ENCODE measurements at regions not wholly inside any gene's neighbourhood (a gene's known extent, or its start where the extent isn't known, plus 50 kb on each side); places are given as distances from the start of the nearest gene placed in this dataset.
"Not testable (repeated sequence)": the region's sequence is repeated elsewhere in the genome, so short reads cannot be mapped to it uniquely, and the experiment has no call there.

DNA sequence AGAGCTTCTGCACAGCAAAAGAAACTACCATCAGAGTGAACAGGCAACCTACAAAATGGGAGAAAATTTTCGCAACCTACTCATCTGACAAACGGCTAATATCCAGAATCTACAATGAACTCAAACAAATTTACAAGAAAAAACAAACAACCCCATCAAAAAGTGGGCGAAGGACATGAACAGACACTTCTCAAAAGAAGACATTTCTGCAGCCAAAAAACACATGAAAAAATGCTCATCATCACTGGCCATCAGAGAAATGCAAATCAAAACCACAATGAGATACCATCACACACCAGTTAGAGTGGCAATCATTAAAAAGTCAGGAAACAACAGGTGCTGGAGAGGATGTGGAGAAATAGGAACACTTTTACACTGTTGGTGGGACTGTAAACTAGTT is 1439.7 kb downstream of the FSCB start:
- TF ChIP-seq, protein P1, sequence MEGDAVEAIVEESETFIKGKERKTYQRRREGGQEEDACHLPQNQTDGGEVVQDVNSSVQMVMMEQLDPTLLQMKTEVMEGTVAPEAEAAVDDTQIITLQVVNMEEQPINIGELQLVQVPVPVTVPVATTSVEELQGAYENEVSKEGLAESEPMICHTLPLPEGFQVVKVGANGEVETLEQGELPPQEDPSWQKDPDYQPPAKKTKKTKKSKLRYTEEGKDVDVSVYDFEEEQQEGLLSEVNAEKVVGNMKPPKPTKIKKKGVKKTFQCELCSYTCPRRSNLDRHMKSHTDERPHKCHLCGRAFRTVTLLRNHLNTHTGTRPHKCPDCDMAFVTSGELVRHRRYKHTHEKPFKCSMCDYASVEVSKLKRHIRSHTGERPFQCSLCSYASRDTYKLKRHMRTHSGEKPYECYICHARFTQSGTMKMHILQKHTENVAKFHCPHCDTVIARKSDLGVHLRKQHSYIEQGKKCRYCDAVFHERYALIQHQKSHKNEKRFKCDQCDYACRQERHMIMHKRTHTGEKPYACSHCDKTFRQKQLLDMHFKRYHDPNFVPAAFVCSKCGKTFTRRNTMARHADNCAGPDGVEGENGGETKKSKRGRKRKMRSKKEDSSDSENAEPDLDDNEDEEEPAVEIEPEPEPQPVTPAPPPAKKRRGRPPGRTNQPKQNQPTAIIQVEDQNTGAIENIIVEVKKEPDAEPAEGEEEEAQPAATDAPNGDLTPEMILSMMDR (IDR thresholded peaks at IDR 0.05 in 4 of 5, conservative IDR thresholded peaks at IDR 0.05 in 1 of 5), result not testable (repeated sequence)
- not testable (repeated sequence) for TF ChIP-seq POLR2A (IDR thresholded peaks at IDR 0.05)

All from gastrocnemius medialis (tissue), 4 donors.